GM21528 (cell line): ENCODE measurements at regions not wholly inside any gene's neighbourhood (a gene's known extent, or its start where the extent isn't known, plus 50 kb on each side); places are given as distances from the start of the nearest gene placed in this dataset.
"Not testable (repeated sequence)": the region's sequence is repeated elsewhere in the genome, so short reads cannot be mapped to it uniquely, and the experiment has no call there.

Source experiments
- ATAC-seq: cut with Tn5 transposase; IDR thresholded peaks from one replicate; pipeline ENCODE4 v1.9.1; 2021; ENCODE audit warnings: mild to moderate bottlenecking, moderate library complexity; ENCODE audit not compliant: unreplicated experiment, low FRiP score

DNA sequence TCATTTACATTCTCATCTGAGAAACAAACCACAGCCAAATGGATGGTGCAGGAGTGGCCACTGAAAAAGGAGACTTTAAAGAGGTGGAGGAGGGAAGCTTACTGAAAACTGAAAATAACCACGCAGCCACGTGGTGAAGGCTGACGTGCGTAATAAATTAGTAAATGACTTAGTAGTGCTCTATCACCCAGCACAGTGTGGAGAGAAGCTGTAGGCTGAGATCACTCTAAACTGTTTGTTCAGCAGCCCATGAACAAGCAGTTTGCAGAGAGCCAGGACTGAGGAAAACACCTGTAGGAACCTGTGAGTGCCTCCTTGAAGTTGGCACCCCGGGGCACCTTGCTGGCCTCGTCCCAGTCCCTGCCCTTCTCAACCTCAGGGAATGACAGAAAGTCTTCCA lies 193.0 kb downstream of the TXNL1 start:
- no peak for ATAC-seq

DNA sequence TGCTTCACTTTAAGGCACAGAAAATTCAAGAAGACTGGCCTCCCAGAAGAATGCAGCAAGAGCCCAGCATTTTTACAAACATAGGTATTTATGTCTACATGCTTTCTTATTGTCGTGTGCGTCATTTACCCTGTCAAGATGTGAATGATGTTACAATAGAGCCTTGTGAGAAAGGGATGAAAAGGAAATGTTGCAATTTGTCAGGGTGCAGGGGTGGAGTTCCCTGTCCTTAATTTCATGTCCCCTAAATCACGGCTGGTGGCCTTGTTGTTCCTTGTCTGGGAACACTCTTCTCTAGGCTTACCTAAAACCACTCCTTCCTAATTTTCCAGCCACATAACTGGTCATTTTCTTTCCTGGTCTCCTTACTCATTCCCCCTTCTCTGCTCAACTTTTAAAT lies 194.2 kb downstream of the TXNL1 start:
- ATAC-seq, result no peak

DNA sequence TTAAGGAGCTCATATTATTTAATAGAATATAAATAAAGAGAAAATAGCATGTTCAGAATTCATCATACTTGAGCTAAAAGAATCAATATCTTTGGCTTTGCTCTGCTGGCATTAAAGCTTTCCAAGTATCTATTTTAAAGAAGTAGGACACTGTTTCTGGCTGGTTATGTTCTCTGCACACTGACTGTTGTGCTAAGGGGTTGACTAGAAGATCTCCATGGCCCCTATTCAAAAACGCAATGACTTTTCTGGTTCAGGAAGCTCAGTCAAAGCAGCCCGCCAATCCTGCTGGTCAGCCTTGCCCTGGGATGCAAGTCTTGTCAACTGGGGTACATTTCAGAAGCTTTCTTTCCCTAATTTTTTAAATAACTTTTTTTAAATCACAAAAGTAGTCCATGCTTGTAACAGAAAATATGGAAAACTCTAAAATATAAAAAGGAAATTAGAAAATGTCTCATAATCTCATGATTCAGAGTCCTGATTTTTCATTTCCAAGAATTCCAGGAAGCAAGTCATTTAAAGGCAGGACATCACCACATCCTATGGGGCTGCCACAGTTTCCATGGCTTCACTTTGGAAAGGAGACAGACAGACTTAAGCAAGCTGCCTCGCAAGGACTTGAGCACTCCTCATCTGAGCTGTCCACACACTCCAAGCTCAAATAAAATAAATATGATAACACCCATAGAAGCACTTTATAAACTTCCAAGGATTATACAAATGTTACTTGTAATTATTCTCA lies 195.1 kb downstream of the TXNL1 start:
- ATAC-seq, result no peak

DNA sequence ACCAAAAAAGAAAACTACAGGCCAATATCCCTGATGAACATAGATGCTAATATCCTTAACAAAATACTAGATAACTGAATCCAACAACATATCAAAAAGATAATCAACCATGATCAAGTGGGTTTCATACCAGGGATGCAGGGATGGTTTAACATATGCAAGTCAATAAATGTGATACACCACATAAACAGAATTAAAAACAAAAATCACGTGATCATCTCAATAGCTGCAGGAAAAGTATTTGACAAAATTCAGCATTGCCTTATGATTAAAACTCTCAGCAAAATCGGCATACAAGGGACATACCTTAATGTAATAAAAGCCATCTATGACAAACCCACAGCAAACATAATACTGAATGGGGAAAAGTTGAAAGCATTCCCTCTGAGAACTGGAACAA lies 199.9 kb downstream of the TXNL1 start:
- not testable (repeated sequence) for ATAC-seq

DNA sequence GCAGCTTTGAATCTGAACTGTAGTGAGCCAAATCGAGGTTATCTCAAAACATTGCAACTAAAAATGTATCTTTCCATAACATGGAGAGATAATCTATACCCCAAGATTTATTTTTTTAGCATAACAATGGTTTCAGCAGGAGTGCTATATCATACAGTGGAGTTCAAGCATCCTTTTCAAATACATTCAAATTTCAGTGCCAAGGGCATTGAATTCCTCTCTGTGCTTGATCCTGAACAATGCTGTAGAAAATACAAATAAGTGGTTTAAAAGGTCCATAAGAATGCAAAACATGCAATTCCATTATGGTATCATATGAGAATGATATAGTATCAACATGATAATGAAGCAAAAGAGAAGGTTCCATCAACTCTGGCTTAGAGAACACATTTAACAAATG lies 201.7 kb downstream of the TXNL1 start:
- no peak for ATAC-seq

DNA sequence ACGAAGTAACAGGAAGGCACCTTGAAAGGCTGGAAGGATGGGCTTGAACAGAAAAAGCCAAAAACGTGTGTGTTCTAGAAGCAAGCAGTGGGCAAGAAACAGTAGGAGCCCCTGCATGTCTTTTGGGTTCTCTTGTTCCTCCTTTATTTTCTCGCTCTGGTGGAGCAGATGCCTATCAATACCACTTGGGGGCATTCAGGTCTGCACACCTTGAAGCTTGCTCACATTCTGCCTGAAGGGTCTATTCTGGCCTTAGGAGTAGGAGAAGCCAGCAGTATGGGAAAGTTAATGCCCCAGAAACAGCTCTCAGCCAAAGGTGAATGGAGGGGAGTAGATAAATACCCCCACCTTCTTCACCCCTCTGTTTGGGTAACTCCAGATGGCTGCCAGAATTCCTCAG lies 204.5 kb downstream of the TXNL1 start:
- ATAC-seq, result no peak

DNA sequence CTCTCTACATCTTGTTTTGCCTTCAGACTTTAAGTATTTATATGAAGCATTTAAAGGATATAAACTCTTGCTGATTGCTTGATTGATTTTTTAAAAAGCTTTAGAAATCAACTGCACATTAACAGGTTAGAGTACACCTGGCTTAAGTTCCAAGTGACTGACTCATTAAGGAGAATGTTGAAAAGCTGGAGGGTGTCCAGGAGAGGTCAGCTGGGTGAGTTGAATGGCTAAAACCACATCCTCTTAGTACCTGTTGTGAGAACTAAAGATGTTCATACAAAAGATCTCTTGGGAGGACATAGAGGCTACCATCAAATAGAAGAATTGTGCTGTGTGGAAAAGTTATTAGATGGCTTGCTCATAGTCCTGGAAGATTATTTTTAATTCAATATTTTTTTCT lies 206.8 kb downstream of the TXNL1 start:
- no peak for ATAC-seq

DNA sequence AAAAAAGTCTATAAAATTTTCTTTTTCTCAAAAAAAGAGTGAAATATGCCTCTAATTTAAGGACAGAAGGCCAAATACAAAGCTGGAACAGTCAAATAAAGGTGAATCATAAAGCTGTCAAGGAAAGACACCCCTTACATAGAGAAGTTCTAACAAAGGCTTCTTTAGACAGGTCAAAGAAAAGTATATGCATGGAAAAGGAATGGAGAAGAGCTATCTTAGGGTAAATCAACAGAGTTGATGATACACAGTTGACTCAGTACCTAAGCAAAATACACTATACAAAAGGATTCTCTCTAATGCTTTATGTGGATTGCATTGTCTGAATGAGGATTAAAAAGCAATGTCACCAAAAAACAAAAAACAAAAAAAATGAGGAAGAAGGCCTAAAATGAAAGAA lies 214.8 kb downstream of the TXNL1 start:
- no peak for ATAC-seq

DNA sequence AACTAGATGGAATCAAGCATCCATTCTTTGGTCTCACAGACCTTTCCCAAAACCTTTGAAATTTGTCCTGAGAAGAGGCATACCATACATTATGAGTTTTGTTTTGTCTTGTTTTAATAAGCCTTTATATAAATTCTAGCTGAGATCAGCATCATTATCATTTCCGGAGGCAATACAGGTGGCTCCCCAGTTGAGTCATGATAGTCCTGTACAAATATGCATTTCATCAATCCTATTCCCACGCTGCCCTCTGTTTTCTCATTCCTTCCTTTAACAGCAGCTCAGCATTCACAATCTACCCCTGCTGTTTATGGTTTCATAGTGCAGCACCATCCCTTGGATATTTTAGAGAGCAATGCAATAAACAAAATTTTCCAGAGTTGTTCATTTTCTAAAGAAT lies 216.7 kb downstream of the TXNL1 start:
- no peak for ATAC-seq

DNA sequence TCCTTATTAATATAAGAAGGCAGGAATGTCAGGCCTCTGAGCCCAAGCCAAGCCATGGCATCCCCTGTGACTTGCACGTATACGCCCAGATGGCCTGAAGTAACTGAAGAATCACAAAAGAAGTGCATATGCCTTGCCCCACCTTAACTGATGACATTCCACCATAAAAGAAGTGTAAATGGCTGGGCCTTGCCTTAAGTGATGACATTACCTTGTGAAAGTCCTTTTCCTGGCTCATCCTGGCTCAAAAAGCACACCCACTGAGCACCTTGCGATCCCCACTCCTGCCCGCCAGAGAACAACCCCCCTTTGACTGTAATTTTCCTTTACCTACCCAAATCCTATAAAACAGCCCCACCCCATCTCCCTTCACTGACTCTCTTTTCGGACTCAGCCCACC lies 217.5 kb downstream of the TXNL1 start:
- not testable (repeated sequence) for ATAC-seq

DNA sequence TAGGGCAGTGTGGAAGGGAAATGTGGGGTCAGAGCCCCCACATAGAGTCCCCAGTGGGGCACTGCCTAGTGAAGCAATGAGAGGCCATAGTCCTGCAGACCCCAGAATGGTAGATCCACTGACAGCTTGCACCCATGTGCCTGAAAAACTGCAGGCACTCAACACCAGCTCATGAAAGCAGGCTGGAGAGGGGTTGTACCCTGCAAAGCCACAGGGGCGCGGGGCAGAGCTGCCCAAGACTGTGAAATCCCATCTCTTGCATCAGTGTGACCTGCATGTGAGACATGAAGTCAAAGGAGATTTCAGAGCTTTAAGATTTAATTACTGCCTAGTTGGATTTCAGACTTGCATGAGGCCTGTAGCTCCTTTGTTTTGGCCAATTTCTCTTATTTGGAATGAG lies 224.0 kb downstream of the TXNL1 start:
- ATAC-seq, result no peak

DNA sequence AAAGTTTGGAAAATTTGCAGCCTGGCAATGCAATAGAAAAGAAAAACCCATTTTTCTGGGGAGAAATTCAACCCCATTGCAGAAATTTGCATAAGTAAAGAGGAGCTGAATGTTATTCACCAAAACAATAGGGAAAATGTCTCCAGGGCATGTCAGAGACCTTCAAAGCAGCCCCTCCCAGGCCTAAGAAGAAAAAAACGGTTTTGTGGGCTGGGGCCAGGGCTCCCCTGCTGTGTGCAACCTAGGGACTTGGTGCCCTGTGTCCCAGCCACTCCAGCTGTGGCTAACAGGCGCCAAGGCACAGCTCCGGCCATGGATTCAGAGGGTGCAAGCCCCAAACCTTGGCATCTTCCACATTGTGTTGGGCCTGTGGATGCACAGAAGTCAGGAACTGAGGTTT lies 224.5 kb downstream of the TXNL1 start:
- no peak for ATAC-seq

DNA sequence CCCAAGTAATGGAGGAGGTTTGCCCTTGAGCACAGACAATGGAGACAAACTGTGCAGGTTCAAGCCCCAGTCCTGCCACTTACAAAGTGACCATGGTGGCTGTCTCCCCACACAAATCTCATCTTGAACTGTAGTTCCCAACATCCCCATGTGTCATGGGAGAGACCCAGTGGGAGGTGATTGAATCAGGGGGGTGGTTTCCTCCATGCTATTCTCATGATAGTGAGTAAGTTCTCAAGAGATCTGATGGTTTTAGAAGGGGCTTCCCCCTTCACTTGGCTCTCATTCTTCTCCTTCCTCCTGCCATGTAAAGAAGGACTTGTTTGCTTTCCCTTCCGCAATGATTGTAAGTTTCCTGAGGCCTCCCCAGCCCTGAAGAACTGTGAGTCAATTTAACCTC lies 225.4 kb downstream of the TXNL1 start:
- no peak for ATAC-seq

DNA sequence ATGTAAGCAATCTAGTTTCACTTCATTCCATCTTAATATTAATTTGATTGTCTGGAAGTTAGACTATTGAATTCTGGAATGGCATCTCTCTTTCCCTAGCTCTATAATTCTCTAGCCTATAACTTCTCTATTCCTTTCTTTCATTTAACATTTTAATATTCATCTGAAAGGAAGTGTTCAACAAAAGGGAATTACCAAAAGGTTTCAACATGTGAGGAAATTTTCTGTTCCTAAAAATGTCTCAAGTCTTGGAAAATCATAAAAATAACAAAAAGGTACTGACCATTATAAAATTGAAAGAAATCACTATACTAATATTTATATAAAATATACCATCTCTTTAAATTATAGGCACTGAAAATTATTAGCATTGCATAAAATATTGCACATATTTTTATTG lies 228.7 kb downstream of the TXNL1 start:
- no peak for ATAC-seq

DNA sequence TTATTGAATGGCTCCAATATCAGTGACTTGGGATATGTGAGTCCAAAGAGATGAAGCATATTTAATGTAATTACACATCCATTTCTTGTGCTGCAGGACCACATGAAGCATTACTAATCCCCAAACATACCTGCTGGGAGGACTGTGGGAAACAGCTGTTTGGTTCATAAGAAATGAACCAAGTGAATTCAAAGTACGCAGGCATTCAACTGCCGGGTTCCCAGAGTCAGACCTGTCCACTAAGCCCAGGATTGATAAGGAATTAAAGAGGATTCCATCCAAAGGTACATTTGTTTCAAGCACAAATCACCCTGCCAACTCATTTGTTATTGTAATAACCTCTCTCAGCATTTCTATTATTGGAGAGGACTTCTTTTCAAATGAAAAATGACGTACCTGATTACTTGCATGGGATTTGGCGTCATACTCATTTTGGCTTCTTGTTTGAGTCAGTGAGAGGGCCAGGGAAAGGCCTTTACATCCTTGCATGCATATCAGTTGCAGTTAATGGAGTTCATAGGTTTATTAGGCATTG lies 230.7 kb downstream of the TXNL1 start:
- no peak for ATAC-seq

DNA sequence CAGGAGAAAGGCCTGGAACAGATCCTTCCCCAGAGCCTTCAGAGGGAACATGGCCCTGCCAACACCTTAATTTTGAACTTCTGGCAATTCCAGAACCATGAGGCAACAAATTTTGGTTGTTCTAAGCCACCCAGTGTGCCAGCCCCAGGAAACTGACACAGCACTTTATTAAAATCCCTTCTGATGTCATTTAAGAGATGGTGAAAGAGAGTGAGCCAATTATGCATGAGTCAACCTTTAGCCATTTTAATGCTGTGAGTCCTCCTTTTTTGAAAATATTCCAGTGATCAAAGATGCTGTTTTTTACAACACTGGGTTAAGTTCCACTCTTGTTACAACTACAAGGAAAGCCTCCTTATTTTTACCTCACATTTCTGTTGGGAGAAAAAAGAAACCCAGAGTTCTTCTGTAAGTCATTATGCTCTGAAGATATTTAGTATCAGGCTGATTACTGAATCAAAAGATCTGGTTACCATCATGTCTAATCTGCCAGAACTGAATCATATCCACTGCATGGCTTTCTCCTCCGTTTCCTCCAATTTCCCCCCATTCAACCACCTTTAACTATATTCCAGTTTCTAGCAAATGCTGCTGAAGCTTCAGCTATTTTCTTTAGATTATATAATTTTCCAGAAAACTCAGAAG lies 235.4 kb downstream of the TXNL1 start:
- no peak for ATAC-seq

DNA sequence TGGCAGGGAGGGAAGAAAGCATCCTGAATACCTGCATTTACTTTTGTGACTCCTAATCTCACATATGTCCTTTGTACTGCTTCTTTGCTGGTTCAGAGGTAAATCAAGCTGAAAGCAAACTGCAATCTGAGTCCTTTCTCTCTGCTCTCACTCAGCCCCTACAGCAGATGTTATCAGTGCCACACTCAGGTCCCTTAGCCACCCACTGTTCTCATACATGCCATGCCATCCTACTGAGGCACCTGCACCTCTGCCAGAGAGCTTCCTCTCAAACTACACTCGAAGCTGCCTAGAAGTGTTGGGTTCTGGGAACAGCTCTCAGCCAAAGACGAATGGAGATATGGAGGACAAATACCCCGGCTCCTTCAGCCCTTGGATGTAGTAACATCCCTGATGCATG lies 244.5 kb downstream of the TXNL1 start:
- ATAC-seq, result no peak

DNA sequence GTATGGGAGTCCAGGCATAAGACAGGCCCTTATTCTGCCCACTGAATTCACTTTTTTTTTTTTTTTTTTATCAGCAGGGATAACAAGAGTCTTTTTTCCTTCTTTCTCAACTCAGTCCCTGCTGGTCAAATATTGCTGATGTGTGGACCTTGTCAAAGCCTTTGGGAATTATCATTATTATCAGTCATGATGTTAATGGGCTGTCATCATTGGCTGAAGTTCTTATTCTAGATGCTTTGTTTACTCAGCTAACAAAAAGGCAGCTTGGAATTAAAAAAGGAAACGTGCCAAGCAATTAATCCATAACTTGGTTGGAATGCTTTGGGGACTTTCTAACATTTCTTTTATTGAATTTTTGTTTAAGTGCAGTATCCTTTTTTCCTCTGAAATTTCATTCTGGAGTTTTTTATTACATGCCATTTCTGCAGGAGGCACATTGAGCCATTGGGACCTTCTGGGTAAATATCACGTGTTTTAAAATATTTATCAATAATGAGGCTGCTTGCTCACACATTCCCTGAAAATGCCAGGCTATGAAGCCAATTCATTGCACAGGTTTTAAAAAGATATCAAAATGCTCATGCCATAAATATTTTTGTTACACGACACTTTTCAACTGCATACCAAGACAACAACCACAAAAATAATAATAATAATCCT lies 246.3 kb downstream of the TXNL1 start:
- ATAC-seq, result no peak

DNA sequence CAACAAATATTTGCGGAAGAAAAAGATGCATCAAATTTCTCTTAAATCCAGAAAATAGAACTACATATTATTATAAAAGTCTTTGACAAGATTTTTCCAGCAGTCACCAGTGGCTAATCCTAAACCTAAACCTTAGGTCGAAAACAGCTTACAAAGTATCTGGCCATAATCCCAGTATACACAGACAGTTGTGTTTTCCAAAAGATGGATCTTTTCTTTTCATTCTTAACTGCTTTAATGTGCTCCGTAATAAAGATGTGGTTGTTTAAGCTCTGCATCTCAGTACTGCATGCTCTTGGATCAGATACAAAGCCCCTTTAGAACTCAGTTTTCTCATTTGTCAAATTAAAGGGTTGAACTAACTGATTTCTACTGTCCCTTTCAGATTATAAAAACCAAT lies 247.8 kb downstream of the TXNL1 start:
- ATAC-seq, result no peak

DNA sequence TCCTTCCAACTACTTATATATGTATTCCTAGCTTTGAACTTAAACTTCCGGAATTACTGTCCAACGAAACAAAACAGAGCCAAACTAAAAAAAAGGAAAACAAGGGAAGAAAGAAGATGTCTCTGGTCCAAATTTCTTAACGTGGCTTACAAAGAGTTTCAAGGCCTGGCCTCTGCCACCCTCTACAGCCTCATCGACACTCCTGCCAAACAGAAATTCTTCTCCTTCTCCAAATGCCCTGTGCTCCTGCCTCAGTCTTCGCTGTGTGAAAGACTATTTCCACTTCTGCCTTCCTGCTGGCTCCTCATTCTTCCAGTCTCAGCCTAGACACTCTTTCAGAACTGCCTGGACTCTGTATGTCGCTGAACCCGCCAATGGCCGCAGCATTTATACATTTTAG lies 249.2 kb downstream of the TXNL1 start:
- ATAC-seq, result no peak

DNA sequence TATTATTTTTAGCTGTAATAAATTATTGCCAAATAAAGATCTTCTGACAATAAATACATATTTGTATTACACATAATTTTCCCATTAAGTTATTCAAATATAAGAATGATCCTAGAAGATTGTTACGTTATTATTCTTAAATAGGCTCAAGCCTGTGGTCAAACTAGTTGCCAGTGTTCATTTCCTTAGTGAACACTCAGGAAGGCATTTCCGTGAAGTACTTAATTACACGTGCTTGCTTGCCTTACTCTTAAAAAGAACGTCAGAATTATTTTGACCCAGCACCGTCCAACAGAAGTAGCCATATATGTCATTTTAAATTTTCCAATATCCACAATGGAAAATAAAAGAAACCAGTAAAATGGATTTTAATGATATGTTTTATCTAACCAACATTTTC lies 249.8 kb downstream of the TXNL1 start:
- ATAC-seq, result no peak

DNA sequence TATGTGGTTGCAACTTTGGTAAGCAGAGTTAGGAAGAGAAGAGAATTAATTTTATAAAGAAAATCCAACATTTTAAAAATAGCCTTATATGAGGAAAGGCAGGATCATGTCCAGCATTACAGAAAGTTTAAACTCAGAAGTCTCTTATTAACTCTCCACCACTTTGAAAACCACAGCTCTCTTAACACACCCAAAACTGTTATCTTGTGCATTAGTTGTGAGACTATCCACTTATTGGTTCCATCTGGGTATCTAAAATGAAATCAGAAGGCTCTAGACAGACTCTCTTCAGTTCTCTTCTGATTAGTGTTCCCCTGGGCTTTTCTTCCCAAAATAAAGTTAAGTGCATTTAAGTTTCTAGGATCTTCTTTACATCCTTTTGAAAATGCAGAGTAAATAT lies 251.5 kb downstream of the TXNL1 start:
- no peak for ATAC-seq
